ENCODE measurements at regions not wholly inside any gene's neighbourhood (a gene's known extent, or its start where the extent isn't known, plus 50 kb on each side); places are given as distances from the start of the nearest gene placed in this dataset.

DNA sequence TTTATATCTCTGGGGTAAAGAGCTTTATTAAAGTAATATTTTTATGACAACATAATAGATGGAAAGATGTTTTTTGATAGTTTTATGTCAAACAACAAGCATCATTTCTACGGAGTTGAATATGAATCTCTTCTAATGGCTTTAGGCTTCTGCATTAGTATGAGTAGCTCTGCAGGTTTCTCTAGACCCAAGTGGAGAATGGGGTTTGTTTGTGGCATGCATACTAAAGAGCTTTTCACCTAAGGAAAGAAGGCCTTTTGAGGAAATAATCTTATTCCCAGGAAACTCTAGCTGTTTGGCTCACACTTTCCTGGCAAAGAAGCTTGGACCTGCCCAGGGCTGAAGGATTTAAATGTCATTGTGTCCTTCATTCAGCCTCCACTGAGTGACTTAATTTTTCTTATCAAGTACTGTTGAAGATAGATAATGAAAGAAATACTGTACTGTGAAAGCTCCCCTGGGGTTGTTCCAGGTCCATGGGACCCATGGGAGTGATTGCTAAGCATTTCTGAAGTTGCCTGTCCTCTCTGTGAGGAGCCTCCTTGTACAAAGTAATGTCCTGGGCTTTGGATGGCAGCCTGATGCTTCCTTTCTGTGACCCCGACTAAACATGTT, 469.3 kb downstream of the LRIG3 start:
- no peaks in the 10 kb centered on the region for H3K4me1 ChIP-seq
- DNase-seq (ENCODE audit: low spot score): no peak
- H3K36me3 ChIP-seq: no peaks in the 10 kb centered on the region
- no peaks in the 10 kb centered on the region for H3K9me3 ChIP-seq
- H3K27ac ChIP-seq: no peak overlapping the region
- H3K27me3 ChIP-seq: no peaks in the 10 kb centered on the region
- H3K4me3 ChIP-seq: no peak overlapping the region
- no peak for TF ChIP-seq CTCF (IDR thresholded peaks at IDR 0.05)

DNA sequence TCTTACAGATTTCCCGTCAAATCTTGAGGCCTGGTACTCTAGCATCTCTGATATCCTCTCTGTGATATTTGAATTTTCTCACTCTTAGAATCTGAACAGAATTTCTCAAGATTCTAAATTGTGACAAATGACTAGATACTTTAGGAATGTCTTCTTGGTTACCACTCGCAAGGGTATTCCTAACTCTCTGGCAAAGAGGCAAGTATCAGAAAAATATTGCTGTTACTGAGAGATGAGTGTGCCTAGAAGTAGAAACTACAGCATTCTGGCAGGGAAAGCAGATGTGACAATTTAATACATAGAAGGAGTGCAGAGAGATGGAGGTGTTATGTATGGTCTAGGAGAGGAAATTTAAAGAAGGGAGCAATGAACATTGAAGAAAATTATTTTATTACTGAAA, 467.8 kb downstream of the LRIG3 start:
- no peaks in the 10 kb centered on the region for H3K4me1 ChIP-seq
- no peak for TF ChIP-seq CTCF (IDR thresholded peaks at IDR 0.05)

DNA sequence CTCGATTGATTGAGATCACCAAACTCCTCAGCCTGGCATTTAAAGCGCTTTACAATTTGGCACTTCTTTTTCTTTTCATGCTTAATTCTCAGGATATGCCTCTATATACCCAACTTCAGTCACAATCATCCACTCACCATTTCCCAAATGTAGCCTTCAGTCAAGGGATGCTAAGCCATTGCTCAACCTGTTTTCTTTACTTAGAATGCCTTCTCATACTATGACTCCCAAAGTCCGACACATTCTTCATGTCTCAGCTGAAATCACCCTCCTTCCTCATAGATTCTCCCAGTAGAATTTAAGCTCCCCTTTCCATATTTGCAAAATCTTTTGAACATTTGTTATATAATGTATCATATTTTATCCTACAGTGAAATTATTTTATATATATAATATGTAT, 467.0 kb downstream of the LRIG3 start:
- Histone ChIP-seq H3K4me3 (no peak overlapping the region), H3K27me3 (no peaks in the 10 kb centered on the region), H3K36me3 (no peaks in the 10 kb centered on the region), H3K27ac (no peak overlapping the region), H3K9me3 (no peaks in the 10 kb centered on the region), H3K4me1 (no peaks in the 10 kb centered on the region)
- DNase-seq (ENCODE audit: low spot score): no peak
- TF ChIP-seq CTCF (IDR thresholded peaks at IDR 0.05): no peak

More for the DNA sequence above, 467.8 kb downstream of the LRIG3 start:
- DNase-seq (ENCODE audit: low spot score): no peak
- Histone ChIP-seq H3K27ac (no peak overlapping the region), H3K36me3 (no peaks in the 10 kb centered on the region), H3K27me3 (no peaks in the 10 kb centered on the region), H3K4me3 (no peak overlapping the region), H3K9me3 (no peaks in the 10 kb centered on the region)

GRCh38 chr12:58455136-58455535, 465.2 kb downstream of the LRIG3 start:
- no peaks in the 10 kb centered on the region for H3K4me1 ChIP-seq
- H3K4me3 ChIP-seq: no peak overlapping the region
- no peaks in the 10 kb centered on the region for H3K27me3 ChIP-seq
- no peaks in the 10 kb centered on the region for H3K9me3 ChIP-seq
- no peak overlapping the region for H3K27ac ChIP-seq
- no peak for TF ChIP-seq CTCF (IDR thresholded peaks at IDR 0.05)
- DNase-seq (ENCODE audit: low spot score): no peak
- H3K36me3 ChIP-seq: no peaks in the 10 kb centered on the region

GRCh38 chr12:58458102-58458501, 462.2 kb downstream of the LRIG3 start:
- H3K27me3 ChIP-seq: no peaks in the 10 kb centered on the region
- H3K4me1 ChIP-seq: no peaks in the 10 kb centered on the region
- H3K4me3 ChIP-seq: no peak overlapping the region
- no peak for DNase-seq (ENCODE audit: low spot score)
- no peak overlapping the region for H3K27ac ChIP-seq
- H3K36me3 ChIP-seq: no peaks in the 10 kb centered on the region
- TF ChIP-seq CTCF (IDR thresholded peaks at IDR 0.05): no peak
- H3K9me3 ChIP-seq: no peaks in the 10 kb centered on the region

GRCh38 chr12:58459191-58459590, 461.1 kb downstream of the LRIG3 start:
- Histone ChIP-seq H3K4me3 (no peak overlapping the region), H3K4me1 (no peaks in the 10 kb centered on the region), H3K9me3 (no peaks in the 10 kb centered on the region), H3K36me3 (no peaks in the 10 kb centered on the region), H3K27me3 (no peaks in the 10 kb centered on the region), H3K27ac (no peak overlapping the region)
- no peak for TF ChIP-seq CTCF (IDR thresholded peaks at IDR 0.05)
- DNase-seq (ENCODE audit: low spot score): no peak
